AG08396 (cell line): ENCODE measurements at regions not wholly inside any gene's neighbourhood (a gene's known extent, or its start where the extent isn't known, plus 50 kb on each side); places are given as distances from the start of the nearest gene placed in this dataset.
"Not testable (repeated sequence)": the region's sequence is repeated elsewhere in the genome, so short reads cannot be mapped to it uniquely, and the experiment has no call there.

Experiments
- DNase-seq: peaks from one replicate; pipeline ENCODE4 v3.0.0; 2012; ENCODE audit warnings: low spot score, mixed read lengths

GRCh38 chr4:175281894-175282293 lies 363.7 kb downstream of the ADAM29 start:
- no peak for DNase-seq

- DNase-seq: no peak
These were observed 364.2 kb downstream of the ADAM29 start for GRCh38 chr4:175282407-175282806.

GRCh38 chr4:175290401-175290800 lies 372.2 kb downstream of the ADAM29 start:
- no peak for DNase-seq

- DNase-seq: peak; percentile 6
These were observed 379.9 kb downstream of the ADAM29 start for GRCh38 chr4:175297965-175298565.

- no peak for DNase-seq
These were observed 388.3 kb downstream of the ADAM29 start for GRCh38 chr4:175306436-175306835.

- no peak for DNase-seq
These were observed 389.2 kb downstream of the ADAM29 start for GRCh38 chr4:175307326-175307725.

GRCh38 chr4:175308236-175308635 lies 390.1 kb downstream of the ADAM29 start:
- DNase-seq: peak; percentile 11

- DNase-seq: no peak
These were observed 390.9 kb downstream of the ADAM29 start for GRCh38 chr4:175309041-175309440.

GRCh38 chr4:175325230-175325629 lies 407.1 kb downstream of the ADAM29 start:
- DNase-seq: no peak

- DNase-seq: no peak
These were observed 408.6 kb downstream of the ADAM29 start for GRCh38 chr4:175326796-175327195.

- DNase-seq: no peak
These were observed 412.1 kb downstream of the ADAM29 start for GRCh38 chr4:175330236-175330635.

GRCh38 chr4:175330652-175331051 lies 412.5 kb downstream of the ADAM29 start:
- no peak for DNase-seq

GRCh38 chr4:175335331-175335730 lies 417.2 kb downstream of the ADAM29 start:
- DNase-seq: no peak

- not testable (repeated sequence) for DNase-seq
These were observed 418.4 kb downstream of the ADAM29 start for GRCh38 chr4:175336570-175336969.

GRCh38 chr4:175339100-175339707 lies 421.0 kb downstream of the ADAM29 start:
- peak; percentile 10 for DNase-seq

- DNase-seq: no peak
These were observed 423.1 kb downstream of the ADAM29 start for GRCh38 chr4:175341203-175341755.

- DNase-seq: no peak
These were observed 428.2 kb downstream of the ADAM29 start for GRCh38 chr4:175346376-175346775.

GRCh38 chr4:175350246-175350645 lies 432.1 kb downstream of the ADAM29 start:
- DNase-seq: no peak

- DNase-seq: no peak
These were observed 433.3 kb downstream of the ADAM29 start for GRCh38 chr4:175351473-175351872.

GRCh38 chr4:175369087-175369486 lies 443.0 kb downstream of the GPM6A start:
- peak; percentile 15 for DNase-seq

GRCh38 chr4:175371091-175371490 lies 441.0 kb downstream of the GPM6A start:
- no peak for DNase-seq

GRCh38 chr4:175373031-175373430 lies 439.0 kb downstream of the GPM6A start:
- DNase-seq: no peak

GRCh38 chr4:175374459-175374858 lies 437.6 kb downstream of the GPM6A start:
- DNase-seq: no peak
